GM23248 (cell line): ENCODE measurements at regions not wholly inside any gene's neighbourhood (a gene's known extent, or its start where the extent isn't known, plus 50 kb on each side); places are given as distances from the start of the nearest gene placed in this dataset.
A peak's percentile ranks its signal among the peaks of the same experiment; 100 is the strongest.

Experiments
- DNase-seq: peaks from one replicate; pipeline ENCODE4 v3.0.0-alpha.2; 2015
- H2AFZ ChIP-seq: fragments of 200-600 bp; sonication (generic); 2 replicates; pipeline ENCODE4 v1.6.1; 2016; ENCODE audit warnings: antibody characterized with exemption
- H3F3A ChIP-seq: fragments of 200-600 bp; sonication (generic); 2 replicates; pipeline ENCODE4 v1.6.1; 2016; ENCODE audit warnings: mild to moderate bottlenecking, antibody characterized with exemption, mixed run types; ENCODE audit not compliant: insufficient read depth
- H3K27ac ChIP-seq: fragments of 200-600 bp; sonication (generic); 2 replicates; pipeline ENCODE4 v1.5.1; 2016; ENCODE audit warnings: mild to moderate bottlenecking
- H3K27me3 ChIP-seq: fragments of 200-600 bp; sonication (generic); replicated peaks from 2 replicates; pipeline ENCODE4 v1.6.1; 2016; ENCODE audit warnings: mild to moderate bottlenecking; ENCODE audit not compliant: insufficient read depth
- H3K36me3 ChIP-seq: fragments of 200-600 bp; sonication (generic); 2 replicates; pipeline ENCODE4 v1.6.1; 2016; ENCODE audit warnings: low read depth, mild to moderate bottlenecking
- H3K4me1 ChIP-seq: fragments of 200-600 bp; sonication (generic); 2 replicates; pipeline ENCODE4 v1.6.1; 2016; ENCODE audit warnings: mild to moderate bottlenecking; ENCODE audit not compliant: insufficient read depth
- H3K4me2 ChIP-seq: fragments of 200-600 bp; sonication (generic); one replicate; pipeline ENCODE4 v1.6.1; 2016; ENCODE audit warnings: mild to moderate bottlenecking; ENCODE audit not compliant: unreplicated experiment
- H3K4me3 ChIP-seq: fragments of 200-600 bp; sonication (generic); 2 replicates; pipeline ENCODE4 v1.5.1; 2016; ENCODE audit warnings: mild to moderate bottlenecking
- H3K79me2 ChIP-seq: fragments of 200-600 bp; sonication (generic); 2 replicates; pipeline ENCODE4 v1.6.1; 2016; ENCODE audit warnings: mild to moderate bottlenecking; ENCODE audit not compliant: insufficient read depth
- H3K9ac ChIP-seq: fragments of 200-600 bp; sonication (generic); 2 replicates; pipeline ENCODE4 v1.6.1; 2016; ENCODE audit warnings: mild to moderate bottlenecking
- H3K9me2 ChIP-seq: fragments of 200-600 bp; sonication (generic); 2 replicates; pipeline ENCODE4 v1.6.1; 2016; ENCODE audit warnings: mixed run types, mild to moderate bottlenecking, moderate library complexity; ENCODE audit not compliant: insufficient read depth
- H3K9me3 ChIP-seq: fragments of 200-600 bp; sonication (generic); one replicate; pipeline ENCODE4 v1.6.1; 2017; ENCODE audit warnings: low read depth
- H4K20me1 ChIP-seq: fragments of 200-600 bp; sonication (generic); 2 replicates; pipeline ENCODE4 v1.6.0; 2016; ENCODE audit not compliant: insufficient read depth
- EZH2 ChIP-seq: fragments of 200-600 bp; sonication (generic); IDR thresholded peaks from 2 replicates; pipeline ENCODE4 v1.6.1; 2018; ENCODE audit warnings: antibody characterized with exemption, mild to moderate bottlenecking; ENCODE audit not compliant: insufficient read depth, poor library complexity, severe bottlenecking
- EZH2phosphoT487 ChIP-seq: fragments of 200-600 bp; sonication (generic); IDR thresholded peaks from 2 replicates; pipeline ENCODE4 v1.6.1; 2018; ENCODE audit warnings: antibody characterized with exemption, moderate library complexity, mild to moderate bottlenecking, low read depth; ENCODE audit not compliant: insufficient read depth
- WGBS, 2 experiments: methylation state at CpG; one replicate each; pipeline ENCODE4 v1.1.6; 2015 to 2017; ENCODE audit warnings: low lambda C conversion rate in 2 of 2, low coverage in 1 of 2; ENCODE audit errors: missing lambda C conversion rate in 2 of 2; 5-methylcytosine and 5-hydroxymethylcytosine counted together
- in situ Hi-C: fragments of 300-500 bp; cut with MboI; formaldehyde crosslinking; loops from 2 replicates; pipeline ENCODE4 v1.15.0; 2020

DNA sequence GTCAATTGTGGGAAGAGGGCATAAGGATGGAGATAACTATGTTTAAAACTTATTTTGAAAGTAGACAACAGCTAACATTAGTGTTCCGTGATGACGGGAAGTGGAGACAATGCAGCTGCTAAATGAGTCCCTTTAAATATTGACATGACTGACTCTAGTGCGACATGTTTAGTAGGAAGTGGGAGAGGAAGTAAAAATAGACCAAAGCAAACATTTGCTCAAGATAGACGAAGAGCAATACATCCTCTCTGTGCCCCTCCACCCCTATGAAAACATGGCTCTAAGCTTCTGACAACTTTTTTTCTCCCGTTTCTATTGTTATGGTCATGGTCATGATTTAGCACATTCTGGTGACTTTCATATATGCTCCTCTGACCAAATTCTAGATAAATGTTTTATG, 60.0 kb upstream of the HMCN1 start:
- H3K4me1 ChIP-seq, result peaks cover 4% of the 10 kb centered on the region; the same call in 1 of the 2 replicates
- no peak overlapping the region for H3K4me2 ChIP-seq
- in situ Hi-C loops, result no loop called here
- no peaks in the 10 kb centered on the region for H3K79me2 ChIP-seq
- H3K27me3 ChIP-seq, result no peaks in the 10 kb centered on the region
- no peak overlapping the region for H3K27ac ChIP-seq
- no peaks in the 10 kb centered on the region for H3K36me3 ChIP-seq
- H3K9ac ChIP-seq, result no peak overlapping the region
- H4K20me1 ChIP-seq, result no peaks in the 10 kb centered on the region
- no peak overlapping the region for H3K4me3 ChIP-seq
- no peak for DNase-seq
- H2AFZ ChIP-seq, result no peak overlapping the region
- TF ChIP-seq EZH2 (no peak), EZH2phosphoT487 (no peak)
- no peaks in the 10 kb centered on the region for H3F3A ChIP-seq
- H3K9me2 ChIP-seq, result no peaks in the 10 kb centered on the region
- WGBS, 2 experiments, result 59 to 61% methylated on average over 5 of the region's 5 CpGs
- H3K9me3 ChIP-seq, result no peaks in the 10 kb centered on the region

DNA sequence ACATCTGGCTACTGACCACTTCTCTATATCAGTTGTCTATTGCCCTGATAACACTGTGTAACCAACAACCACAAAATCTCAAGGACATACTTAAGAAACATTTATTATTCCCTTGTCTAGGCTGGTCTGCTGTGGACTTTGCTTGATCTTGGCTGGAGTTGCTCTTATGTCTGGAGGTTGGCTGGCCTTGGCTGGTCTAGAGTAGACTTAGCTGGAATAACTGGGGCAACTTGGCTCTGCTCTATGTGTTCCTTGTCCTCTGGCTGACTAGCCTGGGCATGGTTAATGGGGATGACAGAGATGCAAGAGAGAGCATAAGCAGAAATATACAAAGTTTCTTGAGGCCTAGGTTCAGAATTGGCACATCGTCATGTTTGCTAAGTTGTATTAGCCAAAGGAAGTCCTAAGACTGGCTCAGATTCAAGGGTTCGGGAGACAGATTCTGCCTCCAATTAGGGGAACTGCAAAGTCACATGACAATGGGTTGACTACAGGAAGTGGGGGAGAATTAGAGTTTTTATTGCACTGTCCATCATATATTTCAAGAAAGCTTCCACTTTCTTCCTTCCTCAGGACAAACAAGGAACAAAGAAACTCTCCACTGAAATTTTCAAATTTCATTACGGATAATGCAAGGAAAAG, 61.4 kb upstream of the HMCN1 start:
- no peaks in the 10 kb centered on the region for H4K20me1 ChIP-seq
- no peak overlapping the region for H3K4me3 ChIP-seq
- H3K4me2 ChIP-seq, result no peak overlapping the region
- in situ Hi-C loops, result no loop called here
- no peak for DNase-seq
- H3K27ac ChIP-seq, result no peak overlapping the region
- TF ChIP-seq EZH2 (no peak), EZH2phosphoT487 (no peak)
- H3K36me3 ChIP-seq, result no peaks in the 10 kb centered on the region
- no peaks in the 10 kb centered on the region for H3K9me2 ChIP-seq
- H3K79me2 ChIP-seq, result no peaks in the 10 kb centered on the region
- H3K4me1 ChIP-seq, result peaks cover 4% of the 10 kb centered on the region; the same call in 1 of the 2 replicates
- H3K9ac ChIP-seq, result no peak overlapping the region
- H3K9me3 ChIP-seq, result no peaks in the 10 kb centered on the region
- H3F3A ChIP-seq, result no peaks in the 10 kb centered on the region
- H3K27me3 ChIP-seq, result no peaks in the 10 kb centered on the region
- WGBS, 2 experiments, result 94 to 95% methylated on average over 3 of the region's 3 CpGs
- no peak overlapping the region for H2AFZ ChIP-seq

DNA sequence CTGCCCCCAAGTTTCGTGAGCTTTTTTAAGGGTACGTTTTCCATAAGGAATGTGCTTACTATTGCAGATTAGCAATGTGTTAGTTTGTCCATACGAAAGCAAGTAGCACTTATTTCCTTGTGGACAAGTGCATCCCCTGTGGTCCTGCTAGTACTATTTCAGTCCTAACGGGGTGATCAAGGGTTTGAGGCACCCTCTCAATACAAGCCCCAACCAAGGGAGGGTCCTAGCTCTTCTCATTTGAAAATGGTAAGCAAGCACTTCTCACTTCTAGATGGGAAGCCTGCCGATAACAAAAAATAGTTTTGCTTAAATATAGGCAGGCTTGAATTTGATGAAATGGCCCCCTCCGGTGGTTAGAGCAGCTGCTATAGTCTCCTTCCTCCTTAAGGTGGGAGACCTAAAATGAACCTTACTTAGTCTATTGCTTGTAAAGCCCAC, 64.0 kb upstream of the HMCN1 start:
- Histone ChIP-seq H3F3A (no peaks in the 10 kb centered on the region), H3K36me3 (no peaks in the 10 kb centered on the region), H3K9ac (no peak overlapping the region), H2AFZ (peak overlapping the region; percentile 64), H3K9me3 (no peaks in the 10 kb centered on the region), H4K20me1 (no peaks in the 10 kb centered on the region), H3K27me3 (no peaks in the 10 kb centered on the region), H3K4me2 (no peak overlapping the region), H3K4me3 (peak overlapping the region; percentile 33; the same call in 1 of the 2 replicates), H3K4me1 (peaks cover 4% of the 10 kb centered on the region; the same call in 1 of the 2 replicates), H3K9me2 (no peaks in the 10 kb centered on the region), H3K27ac (no peak overlapping the region), H3K79me2 (no peaks in the 10 kb centered on the region)
- in situ Hi-C loops, result no loop called here
- DNase-seq, result peak; percentile 71
- TF ChIP-seq EZH2 (no peak), EZH2phosphoT487 (no peak)
- WGBS, 2 experiments, result 17 to 19% methylated on average over 6 of the region's 6 CpGs

DNA sequence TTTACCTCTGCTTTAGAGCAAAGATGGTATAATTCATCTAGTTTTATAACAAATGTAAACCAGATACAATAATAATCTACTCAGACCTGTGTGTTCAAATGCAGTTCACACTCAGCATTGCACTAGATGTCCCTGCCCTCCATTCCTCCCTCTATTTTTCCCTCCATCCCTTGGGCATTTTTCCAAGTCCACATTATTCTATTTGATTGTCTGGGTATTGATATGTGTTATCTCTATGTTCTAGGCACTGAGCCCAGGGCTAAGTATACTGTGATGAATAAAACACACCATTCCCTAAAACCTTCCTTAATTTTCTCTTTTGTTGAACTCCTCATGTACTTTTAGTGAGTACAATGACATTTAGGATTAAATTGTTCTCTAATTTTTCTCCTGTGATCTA, 66.2 kb upstream of the HMCN1 start:
- no peak for TF ChIP-seq EZH2
- no peak for TF ChIP-seq EZH2phosphoT487
- Histone ChIP-seq H3K27ac (no peak overlapping the region), H3K27me3 (no peaks in the 10 kb centered on the region)

DNA sequence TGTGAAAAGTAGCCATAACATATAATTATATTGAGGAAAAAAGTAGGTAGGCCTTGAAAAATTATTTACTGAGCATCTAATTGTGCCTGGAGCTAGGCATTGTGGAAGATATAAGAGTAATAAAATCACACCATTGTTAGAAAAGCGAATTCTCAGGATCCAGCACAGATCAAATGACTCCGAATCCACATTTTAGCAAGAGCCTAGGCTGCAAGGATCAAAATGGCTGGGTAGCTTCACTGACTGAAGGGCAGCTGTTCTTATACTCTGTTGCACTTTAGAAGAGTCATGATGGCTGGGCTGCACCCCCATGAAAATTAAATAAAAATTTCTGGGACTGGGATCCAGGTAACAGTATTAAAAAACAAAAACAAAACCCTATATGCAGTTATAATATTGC, 67.6 kb upstream of the HMCN1 start:
- Histone ChIP-seq H3K4me3 (no peak overlapping the region), H4K20me1 (no peaks in the 10 kb centered on the region), H3K4me1 (peaks cover 4% of the 10 kb centered on the region; the same call in 1 of the 2 replicates), H3K27me3 (no peaks in the 10 kb centered on the region), H3F3A (no peaks in the 10 kb centered on the region), H3K79me2 (no peaks in the 10 kb centered on the region), H3K9ac (no peak overlapping the region), H3K27ac (no peak overlapping the region), H2AFZ (no peak overlapping the region), H3K9me3 (no peaks in the 10 kb centered on the region), H3K36me3 (no peaks in the 10 kb centered on the region), H3K9me2 (no peaks in the 10 kb centered on the region), H3K4me2 (no peak overlapping the region)
- TF ChIP-seq EZH2phosphoT487, result no peak
- TF ChIP-seq EZH2, result no peak
- 89 to 97% methylated on average over 2 of the region's 2 CpGs for WGBS, 2 experiments
- no peak for DNase-seq
- in situ Hi-C loops, result no loop called here

More for the DNA sequence above, 66.2 kb upstream of the HMCN1 start:
- Histone ChIP-seq H3F3A (no peaks in the 10 kb centered on the region), H3K4me3 (no peak overlapping the region), H3K79me2 (no peaks in the 10 kb centered on the region), H3K4me1 (peaks cover 4% of the 10 kb centered on the region; the same call in 1 of the 2 replicates), H2AFZ (no peak overlapping the region), H3K9ac (no peak overlapping the region), H3K9me3 (no peaks in the 10 kb centered on the region), H4K20me1 (no peaks in the 10 kb centered on the region), H3K9me2 (no peaks in the 10 kb centered on the region), H3K4me2 (no peak overlapping the region), H3K36me3 (no peaks in the 10 kb centered on the region)
- in situ Hi-C loops, result no loop called here
- no peak for DNase-seq
